Small intestine (tissue), 7 donors: ENCODE measurements at regions not wholly inside any gene's neighbourhood (a gene's known extent, or its start where the extent isn't known, plus 50 kb on each side); places are given as distances from the start of the nearest gene placed in this dataset.

Experiments used
- DNase-seq, 2 donors: peaks; one replicate each; pipeline versions ENCODE4 v3.0.0 to v3.0.0-alpha.2; 2013
- FAIRE-seq: peaks from 2 replicates; lab custom pipeline; 2012; peaks lifted over from hg19 to GRCh38; lab: Jason Lieb, UNC
- H3K27ac ChIP-seq, 3 donors: one replicate each; pipeline ENCODE4 v1.5.1; 2013; ENCODE audit warnings: low read length in 2 of 3, mild to moderate bottlenecking in 2 of 3, control low read depth in 1 of 3, inconsistent platforms in 1 of 3, low read depth in 1 of 3, moderate library complexity in 1 of 3
- H3K27me3 ChIP-seq, 3 donors: one replicate each; pipeline ENCODE4 v1.6.1; 2013; ENCODE audit warnings: low read length in 3 of 3, inconsistent platforms in 1 of 3; ENCODE audit not compliant: control insufficient read depth in 3 of 3, insufficient read depth in 3 of 3
- H3K36me3 ChIP-seq, 3 donors: one replicate each; pipeline ENCODE4 v1.6.1; 2013; ENCODE audit warnings: low read length in 3 of 3, inconsistent platforms in 1 of 3, low read depth in 1 of 3, mild to moderate bottlenecking in 1 of 3, moderate library complexity in 1 of 3; ENCODE audit not compliant: control insufficient read depth in 3 of 3, insufficient read depth in 2 of 3
- H3K4me1 ChIP-seq, 3 donors: one replicate each; pipeline ENCODE4 v1.6.1; 2013; ENCODE audit warnings: low read length in 2 of 3, inconsistent platforms in 1 of 3, low read depth in 1 of 3, mild to moderate bottlenecking in 1 of 3, moderate library complexity in 1 of 3; ENCODE audit not compliant: control insufficient read depth in 3 of 3, insufficient read depth in 2 of 3
- H3K4me3 ChIP-seq, 3 donors: one replicate each; pipeline ENCODE4 v1.5.1; 2013; ENCODE audit warnings: low read length in 3 of 3, control low read depth in 1 of 3, inconsistent platforms in 1 of 3, low read depth in 1 of 3, mild to moderate bottlenecking in 1 of 3, moderate library complexity in 1 of 3
- H3K9me3 ChIP-seq, 2 donors: one replicate each; pipeline ENCODE4 v1.6.1; 2013; ENCODE audit warnings: low read depth in 1 of 2, low read length in 1 of 2; ENCODE audit not compliant: control insufficient read depth in 2 of 2, insufficient read depth in 1 of 2
- WGBS, 3 donors: extraction: QIAGEN DNeasy Blood & Tissue Kit; methylation state at CpG; one replicate each; pipeline ENCODE4 v1.1.7; 2013; 5-methylcytosine and 5-hydroxymethylcytosine counted together
- donor health status: healthy with polysubstance abuse.
- donor health status: control.
- donor health status: control.
- donor health status: Bipolar disorder and iron deficiency.
- donor health status: healthy.

GRCh38 chr10:131840788-131841118 lies 60.1 kb upstream of the PPP2R2D start:
- no peak for FAIRE-seq
- 89 to 97% (median 89%) methylated on average over 3 of the region's 3 CpGs for WGBS, 3 donors
- DNase-seq, result no peak

DNA sequence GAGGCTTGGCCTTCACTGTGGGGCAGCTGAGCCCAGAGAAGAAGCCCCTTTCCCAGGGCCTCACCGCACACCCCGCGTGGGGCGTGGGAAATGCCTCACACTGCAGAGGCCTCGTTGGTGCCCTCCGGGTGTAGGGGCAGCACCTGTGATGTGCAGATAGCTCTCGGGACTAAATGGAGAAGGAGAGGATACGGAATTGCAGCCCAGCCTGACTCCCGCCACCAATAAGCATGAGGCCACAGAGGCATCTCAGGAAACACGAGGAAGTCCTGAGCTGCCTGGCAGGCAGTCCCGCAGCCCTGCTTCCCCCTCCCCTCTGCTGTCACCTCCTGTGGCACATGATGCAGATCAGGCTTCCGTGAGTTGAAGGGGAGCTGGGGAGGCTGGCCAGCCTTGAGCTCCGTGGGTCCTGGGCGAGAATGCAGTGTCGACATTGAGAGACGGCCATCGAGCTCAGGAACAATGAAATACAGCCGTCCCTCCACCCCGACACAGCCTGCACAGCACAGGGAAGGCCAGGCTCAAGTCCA lies 59.6 kb upstream of the PPP2R2D start:
- no peaks in the 10 kb centered on the region for H3K27me3 ChIP-seq
- H3K27ac ChIP-seq, result no peak overlapping the region
- H3K36me3 ChIP-seq, result no peaks in the 10 kb centered on the region
- H3K4me3 ChIP-seq, result no peak overlapping the region
- no peaks in the 10 kb centered on the region for H3K9me3 ChIP-seq
- DNase-seq, result no peak
- 55 to 62% (median 62%) methylated on average over 19 of the region's 19 CpGs for WGBS, 3 donors
- FAIRE-seq, result no peak
- no peaks in the 10 kb centered on the region for H3K4me1 ChIP-seq

More at GRCh38 chr10:131840788-131841118, 60.1 kb upstream of the PPP2R2D start:
- H3K4me3 ChIP-seq, result no peak overlapping the region
- H3K4me1 ChIP-seq, result no peaks in the 10 kb centered on the region
- no peaks in the 10 kb centered on the region for H3K9me3 ChIP-seq
- no peak overlapping the region for H3K27ac ChIP-seq
- H3K27me3 ChIP-seq, result no peaks in the 10 kb centered on the region
- H3K36me3 ChIP-seq, result no peaks in the 10 kb centered on the region

DNA sequence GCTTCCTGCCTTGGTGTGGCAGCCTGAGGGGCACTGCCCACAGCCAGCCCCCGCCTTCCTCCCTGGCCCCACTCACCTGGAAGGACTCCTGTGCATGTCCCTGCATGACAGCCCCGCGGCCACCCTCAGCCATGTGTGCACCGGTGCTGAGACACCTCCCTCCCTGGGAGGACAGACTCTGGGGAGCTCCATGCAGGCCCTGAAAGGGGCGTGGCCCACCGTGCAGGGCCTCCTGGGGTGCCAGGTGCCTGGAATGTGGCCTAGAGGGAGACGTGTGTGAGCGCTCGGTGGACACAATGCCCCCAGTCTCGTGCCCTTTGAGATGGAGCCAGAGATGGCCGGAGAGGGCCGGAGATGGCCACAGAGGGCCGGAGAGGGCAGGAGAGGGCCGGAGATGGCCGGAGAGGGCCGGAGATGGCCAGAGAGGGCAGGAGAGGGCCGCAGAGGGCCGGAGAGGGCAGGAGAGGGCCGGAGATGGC lies 59.1 kb upstream of the PPP2R2D start:
- Histone ChIP-seq H3K27ac (no peak overlapping the region), H3K4me1 (no peaks in the 10 kb centered on the region), H3K9me3 (no peaks in the 10 kb centered on the region), H3K4me3 (no peak overlapping the region), H3K36me3 (no peaks in the 10 kb centered on the region), H3K27me3 (no peaks in the 10 kb centered on the region)
- FAIRE-seq, result no peak
- WGBS, 3 donors, result 67 to 78% (median 78%) methylated on average over 18 to 19 of the region's 19 CpGs
- no peak for DNase-seq

DNA sequence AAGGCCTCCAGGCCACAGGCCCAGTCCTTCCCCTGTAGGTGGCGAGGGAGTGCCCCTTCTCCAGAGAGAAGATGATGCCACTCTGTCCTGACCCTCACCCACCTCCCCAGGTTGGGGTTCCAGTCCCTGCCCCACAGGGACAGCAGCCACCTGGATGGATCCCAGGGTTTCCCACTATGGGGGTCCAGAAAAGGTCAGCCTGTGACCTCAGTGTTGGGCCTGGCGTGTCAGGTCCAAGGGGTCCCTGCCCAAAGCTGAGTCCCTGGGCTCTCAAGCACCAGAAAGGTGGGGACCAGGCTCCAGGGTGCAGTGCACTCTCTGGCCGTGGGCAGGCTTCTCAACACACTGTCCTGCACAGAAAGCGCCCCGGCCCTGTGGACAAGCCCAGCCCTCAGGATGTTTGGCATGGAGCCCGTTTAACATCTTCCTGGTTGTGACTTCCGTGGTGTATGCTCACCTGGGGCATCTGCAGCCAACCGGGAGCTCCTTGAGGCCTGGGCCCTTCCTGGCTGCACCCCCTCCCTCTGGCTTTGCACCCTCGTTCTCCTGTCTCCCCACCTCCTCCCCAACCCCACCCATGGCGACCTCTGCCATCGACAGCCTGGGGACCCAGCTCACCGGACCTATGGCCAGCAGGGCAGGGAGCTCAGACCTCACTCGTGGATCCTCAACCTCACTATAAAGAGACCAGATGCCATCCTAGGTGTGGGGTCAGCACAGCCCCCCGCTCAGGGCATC lies 58.3 kb upstream of the PPP2R2D start:
- FAIRE-seq (no peak), DNase-seq (no peak)
- Histone ChIP-seq H3K27ac (no peak overlapping the region), H3K4me1 (no peaks in the 10 kb centered on the region), H3K27me3 (no peaks in the 10 kb centered on the region), H3K36me3 (no peaks in the 10 kb centered on the region), H3K9me3 (no peaks in the 10 kb centered on the region), H3K4me3 (no peak overlapping the region)
- 54 to 84% (median 62%) methylated on average over 13 to 14 of the region's 14 CpGs for WGBS, 3 donors

GRCh38 chr10:131843089-131843595 lies 57.7 kb upstream of the PPP2R2D start:
- no peaks in the 10 kb centered on the region for H3K27me3 ChIP-seq
- DNase-seq, result no peak
- no peak overlapping the region for H3K27ac ChIP-seq
- FAIRE-seq, result no peak
- H3K4me3 ChIP-seq, result no peak overlapping the region
- WGBS, 3 donors, result 87 to 92% (median 88%) methylated on average over 8 of the region's 8 CpGs
- no peaks in the 10 kb centered on the region for H3K36me3 ChIP-seq
- no peaks in the 10 kb centered on the region for H3K9me3 ChIP-seq
- no peaks in the 10 kb centered on the region for H3K4me1 ChIP-seq

GRCh38 chr10:131843881-131844284 lies 56.9 kb upstream of the PPP2R2D start:
- H3K36me3 ChIP-seq, result no peaks in the 10 kb centered on the region
- FAIRE-seq (no peak), DNase-seq (no peak)
- H3K27me3 ChIP-seq, result no peaks in the 10 kb centered on the region
- no peak overlapping the region for H3K4me3 ChIP-seq
- H3K27ac ChIP-seq, result no peak overlapping the region
- H3K9me3 ChIP-seq, result no peaks in the 10 kb centered on the region
- WGBS, 3 donors, result 90 to 93% (median 92%) methylated on average over 16 of the region's 16 CpGs
- H3K4me1 ChIP-seq, result no peaks in the 10 kb centered on the region

GRCh38 chr10:131844529-131845084 lies 56.2 kb upstream of the PPP2R2D start:
- no peaks in the 10 kb centered on the region for H3K4me1 ChIP-seq
- H3K9me3 ChIP-seq, result no peaks in the 10 kb centered on the region
- FAIRE-seq (no peak), DNase-seq (no peak)
- no peak overlapping the region for H3K27ac ChIP-seq
- H3K4me3 ChIP-seq, result no peak overlapping the region
- WGBS, 3 donors, result 81 to 88% (median 85%) methylated on average over 22 of the region's 22 CpGs
- no peaks in the 10 kb centered on the region for H3K27me3 ChIP-seq
- no peaks in the 10 kb centered on the region for H3K36me3 ChIP-seq

DNA sequence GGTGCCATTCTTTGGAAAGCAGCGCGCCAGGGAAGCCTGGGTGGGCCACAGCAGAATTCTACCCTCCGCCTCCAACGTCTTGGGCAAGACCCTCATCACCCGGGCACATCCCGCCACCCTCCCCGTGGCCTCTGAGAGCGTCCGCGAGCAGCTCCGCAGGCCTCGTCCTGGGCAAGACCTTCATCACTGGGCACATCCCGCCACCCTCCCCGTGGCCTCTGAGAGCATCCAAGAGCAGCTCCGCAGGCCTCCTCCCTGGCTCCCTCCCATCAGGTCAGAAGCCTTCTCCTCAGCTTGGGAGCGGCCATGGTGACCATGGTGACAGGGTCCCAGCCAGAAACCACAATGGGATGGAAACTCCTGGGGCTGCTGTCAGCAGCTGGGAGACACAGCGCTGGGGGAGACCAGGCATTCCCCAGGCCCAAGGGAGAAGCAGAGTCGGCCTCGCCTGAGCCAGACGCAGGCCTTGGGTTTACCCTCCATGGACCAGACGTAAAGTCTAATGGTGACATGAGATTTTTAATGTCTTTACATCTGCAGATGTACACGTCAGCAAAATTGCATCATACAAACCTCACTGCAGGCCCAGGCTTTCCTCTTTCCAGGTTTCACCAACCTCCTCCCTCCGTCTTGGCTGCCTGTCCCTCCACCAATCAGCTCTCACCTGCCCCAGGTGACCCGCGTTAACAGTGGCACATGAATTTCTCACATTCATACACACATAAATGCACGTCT lies 55.1 kb upstream of the PPP2R2D start:
- DNase-seq (no peak), FAIRE-seq (no peak)
- H3K4me3 ChIP-seq, result no peak overlapping the region
- H3K9me3 ChIP-seq, result no peaks in the 10 kb centered on the region
- no peak overlapping the region for H3K27ac ChIP-seq
- H3K4me1 ChIP-seq, result no peaks in the 10 kb centered on the region
- WGBS, 3 donors, result 77 to 87% (median 81%) methylated on average over 26 of the region's 26 CpGs
- H3K27me3 ChIP-seq, result no peaks in the 10 kb centered on the region
- no peaks in the 10 kb centered on the region for H3K36me3 ChIP-seq
